ENCODE measurements at regions not wholly inside any gene's neighbourhood (a gene's known extent, or its start where the extent isn't known, plus 50 kb on each side); places are given as distances from the start of the nearest gene placed in this dataset.

GRCh38 chr7:28293527-28293835 is 112.9 kb upstream of the JAZF1 start:
- DNase-seq (ENCODE audit: low spot score), result no peak

GRCh38 chr7:28296571-28297483 is 115.5 kb upstream of the CREB5 start:
- DNase-seq (ENCODE audit: low spot score), result peak; percentile 51

DNA sequence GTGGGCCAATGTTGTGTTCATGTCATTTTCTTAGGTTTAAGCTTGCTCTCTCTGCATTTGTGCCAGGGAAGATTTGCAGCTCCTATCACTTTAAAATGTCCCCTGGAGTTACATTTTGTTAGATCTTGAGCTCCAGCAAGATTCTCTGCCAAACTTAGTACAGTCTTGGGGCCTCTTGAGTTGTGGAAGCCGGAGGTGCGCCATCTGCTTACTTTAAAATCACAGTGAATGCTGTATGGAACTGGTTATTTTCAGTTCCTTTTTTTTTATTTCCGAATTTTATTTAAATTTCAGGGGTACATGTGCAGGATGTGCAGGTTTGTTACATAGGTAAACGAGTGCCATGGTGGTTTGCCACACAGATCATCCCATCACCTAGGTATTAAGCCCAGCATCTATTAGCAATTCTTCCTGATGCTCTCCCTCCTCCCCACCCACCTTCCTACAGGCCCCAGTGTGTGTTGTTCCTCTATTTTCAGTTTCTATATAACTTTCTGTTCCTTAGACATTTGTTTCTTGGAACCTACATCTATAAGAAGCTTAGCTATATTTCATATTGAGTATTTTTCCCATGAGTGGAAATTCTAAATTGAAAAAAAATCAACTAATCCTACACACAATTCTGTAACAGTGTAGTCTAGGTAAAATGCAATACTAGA is 114.4 kb upstream of the CREB5 start:
- no peak for DNase-seq (ENCODE audit: low spot score)

DNA sequence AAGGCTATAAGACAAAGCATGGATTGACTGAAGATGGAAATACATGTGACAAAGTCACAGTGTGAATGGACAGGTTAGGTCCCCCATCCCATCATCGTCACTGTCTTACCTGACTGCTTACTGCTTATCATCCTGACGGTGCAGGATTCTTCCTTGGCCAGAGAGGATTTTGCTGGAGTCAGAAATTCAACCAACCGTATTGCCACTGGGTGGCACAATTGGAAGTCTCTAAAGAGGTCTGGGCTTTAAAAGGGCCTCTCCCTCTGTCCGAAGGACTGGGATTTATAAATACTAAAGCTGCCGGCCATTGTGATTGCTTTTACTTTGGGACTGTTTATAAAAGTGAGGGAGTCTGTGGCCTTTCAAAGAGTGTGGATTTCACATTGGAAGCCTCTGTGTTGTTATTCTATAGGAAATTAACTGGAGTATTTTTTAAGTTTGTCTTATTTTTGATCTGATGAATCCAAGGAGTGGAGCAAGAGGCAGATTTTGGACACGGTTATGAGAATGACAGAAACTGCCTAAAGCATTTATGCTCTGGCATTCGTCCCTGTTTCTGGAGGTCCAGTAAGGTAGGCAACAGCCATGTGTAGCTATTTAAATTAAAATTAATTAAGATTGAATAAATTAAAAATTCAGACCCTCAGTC is 113.3 kb upstream of the CREB5 start:
- peak; percentile 74 for DNase-seq (ENCODE audit: low spot score)

DNA sequence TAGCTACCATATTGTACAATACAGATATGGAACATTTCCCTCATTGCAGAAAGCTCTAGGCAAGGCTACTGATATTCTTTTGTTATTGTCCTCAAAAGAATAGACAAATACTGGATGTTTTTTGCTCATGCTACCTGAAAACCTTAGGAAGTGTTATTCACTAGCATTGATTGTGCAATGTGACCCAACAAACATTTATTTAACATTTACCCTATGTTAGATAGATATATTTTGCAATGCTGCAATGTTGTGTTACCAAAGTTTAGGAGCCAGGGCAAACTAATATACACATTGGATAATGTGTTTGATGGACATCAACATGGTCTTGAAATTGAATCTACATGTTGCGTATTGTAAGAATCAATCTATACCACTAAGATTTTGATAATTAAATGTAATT is 112.8 kb upstream of the CREB5 start:
- no peak for DNase-seq (ENCODE audit: low spot score)

GRCh38 chr7:28300488-28300887 is 111.8 kb upstream of the CREB5 start:
- no peak for DNase-seq (ENCODE audit: low spot score)

DNA sequence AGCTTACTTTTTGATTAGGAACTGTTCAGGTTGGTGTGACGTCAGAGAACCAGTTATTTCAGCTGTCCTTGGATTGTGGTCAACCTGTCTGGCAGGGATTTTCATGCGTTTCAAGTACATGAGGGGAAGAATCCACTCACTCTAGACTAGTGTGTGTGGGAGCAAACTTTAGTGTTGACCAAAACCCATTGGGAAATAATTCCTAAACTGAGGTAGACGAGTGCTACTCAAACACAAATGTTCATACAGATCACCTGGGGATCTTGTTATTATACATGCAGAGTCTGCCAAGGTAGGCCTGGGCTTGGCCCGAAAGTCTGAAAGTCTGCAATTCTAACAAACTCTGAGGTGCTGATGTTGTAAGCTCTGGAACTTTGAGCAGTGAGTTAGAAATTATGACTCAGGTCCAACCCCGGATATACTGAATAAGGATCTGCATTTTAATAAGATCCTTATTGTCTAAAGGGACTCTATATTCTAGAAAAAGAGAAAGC is 111.1 kb upstream of the CREB5 start:
- peak; percentile 36 for DNase-seq (ENCODE audit: low spot score)

DNA sequence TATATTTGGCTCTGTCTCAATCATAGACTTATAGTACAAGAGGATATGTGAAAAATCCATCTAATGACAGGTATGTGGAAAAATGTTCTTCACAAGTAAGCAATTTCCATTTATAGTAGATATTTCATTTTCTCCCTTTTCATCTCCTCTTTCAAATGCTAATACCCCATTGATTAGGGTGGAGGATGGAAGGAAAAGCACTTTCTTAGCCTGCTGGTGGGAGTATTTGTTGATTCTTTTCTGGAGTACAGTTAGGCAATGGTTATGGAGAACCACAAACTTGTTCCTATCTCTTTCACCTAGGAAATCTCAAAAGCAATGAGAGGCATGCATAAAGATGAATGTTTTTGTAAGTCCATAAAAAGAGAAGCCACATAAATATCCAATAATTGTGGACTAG is 108.0 kb upstream of the CREB5 start:
- no peak for DNase-seq (ENCODE audit: low spot score)

DNA sequence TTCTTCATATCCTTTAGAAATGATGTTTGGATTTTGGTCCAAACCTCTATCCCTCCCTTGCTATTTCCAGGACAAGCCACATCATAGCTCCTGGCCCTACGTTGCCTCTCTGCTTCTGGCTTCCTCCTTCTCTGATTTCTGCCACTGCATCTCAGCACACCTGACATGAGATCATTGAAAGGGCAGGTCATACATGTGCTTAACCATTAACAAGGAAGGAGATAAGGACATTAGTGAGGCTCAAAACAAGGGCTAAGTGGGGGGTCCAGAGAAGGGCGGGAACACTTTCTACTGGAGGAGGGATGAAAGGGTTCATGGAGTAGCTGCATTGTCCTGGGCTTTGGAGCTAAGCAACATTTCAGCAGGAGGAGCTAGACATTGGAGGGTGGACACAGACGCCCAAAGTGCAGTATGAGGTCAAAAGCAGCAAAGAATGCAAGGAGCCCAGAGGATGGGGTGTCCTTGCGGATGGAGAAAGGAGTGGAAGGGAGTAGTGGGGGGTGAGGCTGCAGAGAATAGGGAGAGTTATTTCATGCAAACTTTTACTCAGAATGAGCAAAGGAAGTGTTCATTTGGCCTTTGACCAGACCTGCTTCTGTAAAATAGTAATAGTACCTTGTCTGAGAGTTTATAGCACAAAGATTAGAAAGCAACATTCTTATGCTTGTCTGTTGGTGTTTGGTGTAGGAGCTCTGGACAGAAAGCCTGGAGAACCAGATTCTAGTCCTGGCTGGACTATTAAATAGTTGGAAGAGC is 102.4 kb upstream of the CREB5 start:
- no peak for DNase-seq (ENCODE audit: low spot score)

DNA sequence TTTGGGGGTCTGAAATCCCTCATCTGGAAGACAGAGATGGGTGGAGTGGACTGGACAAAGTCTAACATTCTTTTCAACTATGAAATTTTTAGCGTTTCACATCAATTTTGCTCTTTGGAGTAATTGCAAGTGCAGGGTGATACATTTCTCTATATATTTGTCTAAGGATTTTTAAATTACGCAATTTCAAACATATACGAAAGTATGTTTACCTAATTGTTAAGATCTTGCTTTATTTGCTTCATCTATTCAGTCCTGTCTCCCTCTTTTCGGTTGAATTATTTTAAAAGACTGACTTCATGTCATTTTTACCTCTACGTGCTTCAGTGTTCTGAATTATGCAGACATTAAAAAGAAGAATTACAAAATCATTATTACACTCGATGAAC is 101.9 kb upstream of the CREB5 start:
- no peak for DNase-seq (ENCODE audit: low spot score)

- DNase-seq (ENCODE audit: low spot score), result no peak
Measured at GRCh38 chr7:28311670-28312069, 100.6 kb upstream of the CREB5 start.

- no peak for DNase-seq (ENCODE audit: low spot score)
Measured at GRCh38 chr7:28312948-28313347, 99.4 kb upstream of the CREB5 start.

GRCh38 chr7:28314841-28315240 is 97.5 kb upstream of the CREB5 start:
- no peak for DNase-seq (ENCODE audit: low spot score)

DNA sequence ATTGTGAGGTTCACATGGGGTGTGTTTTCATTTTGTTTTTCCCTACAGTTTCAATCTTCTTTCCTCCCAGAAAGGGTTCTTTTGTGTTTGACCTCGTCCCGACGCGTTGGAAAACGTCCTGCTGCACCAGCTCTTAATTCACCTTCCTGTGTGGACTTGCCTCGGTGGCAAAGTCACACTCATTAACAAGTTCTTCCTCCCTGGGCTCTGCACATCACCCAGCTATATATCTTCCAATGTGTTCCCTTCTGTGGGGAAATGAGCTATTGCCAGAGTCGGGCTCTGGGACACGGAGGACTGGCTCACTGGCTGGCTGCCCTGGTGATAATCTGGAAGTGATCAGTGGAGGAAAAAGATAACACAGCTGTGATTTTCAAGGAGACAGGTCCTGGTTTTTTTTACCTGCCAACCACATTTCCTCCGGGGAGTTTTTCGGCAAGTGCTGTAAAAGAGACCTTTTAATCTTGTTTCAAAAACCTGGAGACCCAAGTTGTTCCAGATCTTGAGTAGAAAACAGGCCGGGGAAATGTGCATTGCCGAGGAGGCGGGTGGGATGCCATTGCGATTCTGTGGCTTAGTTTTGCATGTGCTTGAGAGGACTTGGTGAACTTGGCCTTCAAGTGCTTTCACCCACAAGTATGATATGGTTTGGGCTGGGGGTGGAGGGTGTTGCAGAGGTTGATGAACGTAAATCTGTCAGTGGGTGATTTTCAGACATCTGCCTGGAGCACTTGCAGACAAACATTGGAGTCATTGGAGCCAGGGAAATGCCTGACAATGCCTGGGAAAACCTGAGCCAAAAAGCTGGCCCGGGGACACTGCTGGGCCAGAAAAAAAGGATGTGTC is 96.5 kb upstream of the CREB5 start:
- DNase-seq (ENCODE audit: low spot score), result peak; percentile 67

- peak; percentile 66 for DNase-seq (ENCODE audit: low spot score)
Measured at GRCh38 chr7:28316489-28316888, 95.8 kb upstream of the CREB5 start.

DNA sequence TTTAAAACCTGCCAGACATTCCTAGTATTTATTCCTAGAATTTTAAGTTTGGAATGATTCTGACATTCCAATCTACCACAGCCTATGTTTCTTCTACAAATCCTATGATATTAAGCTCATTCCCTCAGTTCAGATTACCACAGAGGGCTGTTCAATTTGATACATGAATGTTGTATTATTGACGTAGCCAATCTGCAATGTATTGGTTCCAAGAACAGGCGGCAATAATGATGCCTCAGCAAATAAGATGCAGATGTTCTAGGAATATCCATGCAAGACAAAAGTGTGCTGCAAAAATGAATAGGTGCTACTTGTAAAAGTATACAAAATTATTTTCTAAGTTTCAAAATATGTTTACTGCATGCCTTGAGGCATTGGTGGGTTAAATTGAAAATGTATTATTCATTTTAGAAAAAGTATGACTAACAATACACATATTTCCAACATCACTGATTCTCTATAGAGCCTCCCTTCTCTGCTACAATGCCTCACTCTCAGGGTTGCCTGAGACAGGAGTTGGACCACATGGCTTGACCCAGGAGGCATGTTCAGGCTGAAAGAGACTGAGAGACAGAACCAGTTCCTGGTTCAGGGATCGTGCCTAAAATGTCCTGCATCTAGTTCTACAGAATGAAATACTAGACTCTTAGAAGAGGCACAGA is 94.1 kb upstream of the CREB5 start:
- no peak for DNase-seq (ENCODE audit: low spot score)

DNA sequence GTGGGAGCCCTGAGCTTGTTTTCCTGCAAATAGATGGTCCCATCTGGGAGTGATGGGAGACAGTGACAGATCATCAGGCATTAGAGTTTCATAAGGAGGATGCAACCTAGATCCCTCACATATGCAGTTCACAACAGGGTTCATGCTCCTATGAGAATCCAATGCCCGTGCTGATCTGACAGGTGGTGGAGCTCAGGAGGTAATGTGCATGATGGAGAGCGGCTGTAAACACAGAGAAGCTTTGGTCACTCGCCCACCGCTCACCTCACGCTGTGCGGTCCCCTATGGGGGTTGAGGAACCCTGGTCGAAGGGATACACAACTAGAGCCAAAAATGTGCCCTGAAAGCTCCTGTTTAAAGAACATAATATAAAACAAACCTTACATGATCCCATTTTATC is 88.5 kb upstream of the CREB5 start:
- DNase-seq (ENCODE audit: low spot score), result no peak

DNA sequence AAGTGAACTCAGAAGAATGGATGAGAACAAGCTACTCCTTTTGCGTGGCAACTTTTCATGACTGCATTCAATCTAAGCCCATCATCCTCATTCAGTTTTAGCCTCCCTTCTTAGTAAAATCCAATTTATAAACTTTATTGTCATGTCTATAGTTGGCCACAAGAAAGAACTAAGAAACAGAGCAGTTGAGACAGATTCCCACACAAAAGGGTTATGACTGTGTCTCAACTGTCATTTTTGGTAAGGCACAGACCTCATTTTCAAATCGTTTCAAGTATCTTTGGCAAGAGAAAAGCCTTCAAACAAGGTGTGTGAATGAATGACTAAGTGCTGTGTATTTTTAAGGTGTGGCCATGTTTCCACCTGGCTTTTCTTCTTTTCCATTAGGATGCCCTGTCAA is 84.2 kb upstream of the CREB5 start:
- no peak for DNase-seq (ENCODE audit: low spot score)

- no peak for DNase-seq (ENCODE audit: low spot score)
Measured at GRCh38 chr7:28328822-28329660, 83.3 kb upstream of the CREB5 start.
